HG03280 (cell line): ENCODE measurements at regions not wholly inside any gene's neighbourhood (a gene's known extent, or its start where the extent isn't known, plus 50 kb on each side); places are given as distances from the start of the nearest gene placed in this dataset.
"Not testable (repeated sequence)": the region's sequence is repeated elsewhere in the genome, so short reads cannot be mapped to it uniquely, and the experiment has no call there.

Source experiments
- ATAC-seq: cut with Tn5 transposase; IDR thresholded peaks from one replicate; pipeline ENCODE4 v1.9.1; 2021; ENCODE audit warnings: mild to moderate bottlenecking, moderate library complexity; ENCODE audit not compliant: unreplicated experiment

GRCh38 chr1:99533909-99534637 lies 111.8 kb upstream of the PALMD start:
- no peak for ATAC-seq

GRCh38 chr1:99534638-99534930 lies 111.3 kb upstream of the PALMD start:
- no peak for ATAC-seq

DNA sequence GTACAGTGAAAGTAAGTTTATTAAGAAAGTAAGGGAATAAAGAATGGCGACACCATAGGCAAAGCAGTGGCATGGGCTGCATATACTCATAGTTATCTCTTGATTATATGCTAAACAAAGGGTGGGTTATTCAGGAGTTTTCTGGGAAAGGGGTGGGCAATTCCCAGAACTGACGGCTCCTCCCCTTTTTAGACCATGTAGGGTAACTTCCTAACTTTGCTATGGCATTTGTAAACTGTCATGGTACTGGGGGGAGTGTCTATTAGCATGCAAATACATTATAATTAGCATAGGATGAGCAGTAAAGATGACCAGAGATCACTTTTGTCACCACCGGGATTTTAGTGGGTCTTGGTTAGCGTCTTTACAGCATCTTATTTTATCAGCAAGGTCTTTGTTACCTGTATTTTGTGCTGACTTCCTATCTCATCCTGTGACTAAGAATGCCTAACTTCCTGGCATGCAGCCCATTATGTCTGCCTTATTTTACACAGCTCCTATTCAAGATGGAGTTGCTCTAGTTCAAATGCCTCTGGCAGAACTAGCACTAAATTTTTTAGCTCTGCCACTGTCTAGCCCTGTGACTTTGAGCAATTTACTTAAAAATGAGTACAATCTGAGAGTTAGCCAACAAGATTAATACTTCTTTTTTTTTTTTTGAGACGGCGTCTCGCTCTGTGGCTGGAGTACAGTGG lies 110.3 kb upstream of the PALMD start:
- no peak for ATAC-seq

GRCh38 chr1:99537886-99538617 lies 107.9 kb upstream of the PALMD start:
- no peak for ATAC-seq

- ATAC-seq = no peak
Observed at GRCh38 chr1:99538618-99538956, 107.3 kb upstream of the PALMD start.

DNA sequence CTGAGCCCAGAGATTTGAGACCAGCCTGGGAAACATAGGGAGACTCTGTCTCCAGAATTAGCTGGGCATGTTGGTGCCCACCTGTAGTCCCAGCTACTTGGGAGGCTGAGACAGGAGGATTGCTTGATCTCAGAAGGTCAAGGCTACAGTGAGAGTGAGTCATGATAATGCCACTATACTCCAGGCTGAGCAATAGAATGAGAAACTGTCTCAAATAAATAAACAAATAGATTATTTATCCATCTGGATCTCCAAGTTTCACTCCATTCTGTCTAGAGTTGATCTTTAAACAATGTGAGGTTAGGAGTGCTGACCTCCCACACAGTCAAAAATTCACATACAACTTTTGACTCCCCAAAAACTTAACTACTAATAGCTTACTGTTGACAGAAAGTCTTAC lies 106.8 kb upstream of the PALMD start:
- no peak for ATAC-seq

DNA sequence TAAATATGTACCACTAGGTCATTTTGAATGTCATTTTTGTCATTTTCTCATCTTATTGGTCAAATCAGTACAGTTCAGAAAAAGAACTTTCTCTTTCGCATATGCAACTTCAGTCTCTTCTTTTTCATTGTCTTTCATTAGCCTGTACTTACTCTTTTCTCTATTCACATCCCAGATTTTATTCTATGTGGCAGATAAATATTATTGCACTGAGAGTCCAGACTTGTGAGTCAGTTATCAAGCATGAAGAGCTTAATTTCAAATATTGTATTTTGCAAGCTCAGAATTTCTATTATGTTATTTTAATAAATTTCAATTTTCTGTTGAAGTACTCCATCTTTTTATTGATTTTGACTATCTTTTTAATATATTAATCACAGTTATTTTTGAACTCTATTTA lies 105.2 kb upstream of the PALMD start:
- no peak for ATAC-seq

DNA sequence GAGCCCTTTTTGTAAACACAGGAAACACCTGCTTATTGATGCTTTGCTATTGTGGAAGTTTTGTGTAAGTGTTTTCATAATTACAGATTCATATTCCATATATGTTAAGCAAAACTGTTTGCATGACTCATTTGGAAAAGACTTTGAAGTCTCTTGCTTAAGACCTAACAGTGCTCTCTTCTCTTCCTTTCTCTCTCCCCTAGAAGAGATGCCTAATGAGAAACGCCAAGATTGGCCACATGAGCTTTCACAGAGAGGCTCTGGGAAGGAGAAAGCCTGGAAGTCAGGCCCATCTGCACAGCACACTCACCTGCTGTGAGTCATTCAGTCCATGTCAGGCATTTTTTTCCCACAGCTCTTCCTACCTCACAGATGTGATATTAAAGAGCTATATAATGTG lies 101.6 kb upstream of the PALMD start:
- no peak for ATAC-seq

DNA sequence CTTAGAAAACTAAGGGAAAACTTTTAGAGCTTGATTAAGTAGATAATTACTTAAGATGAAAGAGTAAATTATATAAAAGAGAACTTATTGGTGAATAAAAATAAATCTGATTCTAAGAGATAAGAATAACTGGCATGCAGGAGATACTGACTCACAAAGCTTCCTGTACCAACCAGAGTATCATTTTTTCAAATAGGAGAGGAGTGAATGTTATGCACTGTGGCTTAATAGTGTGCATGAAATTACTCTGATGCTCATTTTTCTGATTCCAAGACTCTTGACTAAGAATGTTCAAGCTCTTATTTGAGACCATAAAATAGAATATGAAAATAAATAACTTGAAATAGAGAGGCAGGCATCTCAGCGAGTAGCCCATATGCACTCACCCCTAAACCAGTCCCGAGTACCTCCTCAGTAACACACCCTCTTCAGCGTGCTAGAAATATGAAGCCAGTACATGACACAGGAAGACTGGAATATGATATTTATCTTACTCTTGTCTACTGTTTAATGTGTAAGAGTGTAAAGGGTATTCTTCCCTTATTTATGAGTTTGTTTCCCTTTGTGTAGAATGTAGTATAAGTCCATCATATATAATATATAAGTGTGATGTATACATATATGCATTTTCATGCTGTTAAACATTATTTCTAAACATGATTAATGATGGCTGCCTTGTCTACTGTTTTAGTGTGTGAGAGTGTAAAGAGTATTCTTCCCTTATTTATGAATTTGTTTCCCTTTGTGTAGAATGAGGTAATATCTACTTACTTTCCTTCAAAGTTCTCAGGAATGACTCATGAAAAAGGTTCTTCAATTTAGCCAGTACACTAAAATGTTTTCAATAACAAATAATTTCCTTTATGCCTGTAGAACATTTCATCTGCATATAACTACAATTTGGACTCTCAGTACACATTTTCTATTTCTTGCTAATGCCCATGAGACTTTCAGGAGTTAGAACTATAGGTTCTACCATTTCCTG lies 99.2 kb upstream of the PALMD start:
- ATAC-seq = no peak

DNA sequence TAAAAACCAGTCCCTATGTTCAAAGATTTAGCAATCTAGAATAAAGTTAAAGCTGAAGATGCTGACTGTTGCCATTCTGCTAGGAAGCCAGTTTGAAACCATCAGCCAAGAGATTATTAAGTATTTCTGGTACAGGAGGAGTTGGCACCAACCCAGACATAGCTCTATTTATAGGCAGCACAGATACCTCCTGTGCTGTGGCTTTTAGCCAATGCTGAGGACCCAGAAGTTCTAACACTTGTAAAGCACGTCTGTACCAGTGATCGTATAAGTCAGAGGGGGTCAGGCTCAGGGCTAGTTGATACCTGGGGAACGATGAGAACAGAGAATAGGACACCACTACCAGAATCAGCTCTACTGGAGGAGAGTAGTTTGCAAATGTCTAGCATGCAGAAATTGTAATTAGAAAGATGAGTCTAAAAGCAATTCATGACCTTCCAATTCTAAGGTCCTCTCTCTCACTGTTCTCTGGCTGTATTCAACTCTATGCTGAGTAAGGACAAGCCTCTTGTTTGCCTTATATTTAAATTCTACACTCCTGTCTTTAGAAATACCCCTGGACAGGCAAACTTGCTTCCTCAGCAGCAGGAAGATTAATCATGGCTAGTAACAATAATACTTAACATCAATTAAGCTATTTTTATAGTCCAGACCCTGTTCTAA lies 96.8 kb upstream of the PALMD start:
- no peak for ATAC-seq

DNA sequence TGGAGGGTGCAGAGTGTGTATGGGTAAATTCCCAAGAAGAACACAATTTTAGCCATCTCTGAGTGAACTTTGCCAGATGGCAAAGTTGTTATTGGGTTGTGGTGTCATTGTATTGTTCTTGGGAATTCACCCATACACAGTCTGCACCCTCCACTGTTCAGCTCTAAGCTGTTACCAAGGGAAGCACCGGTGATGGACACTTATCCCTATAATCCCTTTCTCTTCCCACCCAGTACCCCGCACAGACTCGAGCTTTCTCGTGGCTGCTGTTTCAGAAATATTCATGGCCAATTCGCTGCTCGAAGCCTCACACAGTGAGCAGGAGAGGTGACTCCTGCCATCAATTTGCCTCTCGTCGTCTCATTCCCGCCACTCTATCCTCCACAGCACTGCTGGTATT lies 95.7 kb upstream of the PALMD start:
- ATAC-seq = no peak

DNA sequence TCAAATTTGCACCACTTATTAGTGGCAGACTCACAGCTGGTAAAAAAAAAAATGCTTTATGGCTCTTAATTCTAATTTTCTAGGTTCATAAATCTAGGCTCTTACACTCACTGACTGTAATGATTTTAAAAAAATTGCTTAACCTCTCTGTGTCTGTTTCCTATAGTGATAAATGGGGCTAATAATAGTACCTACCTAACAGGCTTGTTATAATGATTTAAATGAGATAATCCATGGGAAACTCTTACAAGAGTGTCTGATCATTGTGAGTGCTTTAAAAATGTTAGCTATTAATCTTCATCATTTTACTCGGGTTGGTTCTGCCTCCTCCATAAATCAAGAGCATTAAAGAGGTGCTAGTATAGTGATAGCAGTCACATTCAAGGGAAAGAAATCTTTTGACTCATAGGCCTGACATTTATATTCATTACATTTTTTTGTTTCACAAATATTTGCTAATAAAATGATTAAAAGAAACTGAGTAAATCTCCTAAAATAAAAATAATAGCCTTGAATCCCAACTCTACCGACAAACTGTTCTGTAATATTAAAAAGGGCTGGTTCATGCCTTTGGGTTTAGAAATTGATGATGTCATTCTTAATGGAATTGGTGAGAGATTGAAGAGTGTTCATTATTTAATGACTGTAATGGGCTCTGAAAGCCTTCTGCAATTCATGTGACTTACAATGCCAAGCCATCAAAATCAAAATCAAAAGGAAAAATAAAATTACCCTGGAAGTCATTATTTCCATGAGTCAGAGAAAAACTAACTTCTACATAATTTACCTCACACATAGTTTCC lies 93.9 kb upstream of the PALMD start:
- ATAC-seq = no peak

DNA sequence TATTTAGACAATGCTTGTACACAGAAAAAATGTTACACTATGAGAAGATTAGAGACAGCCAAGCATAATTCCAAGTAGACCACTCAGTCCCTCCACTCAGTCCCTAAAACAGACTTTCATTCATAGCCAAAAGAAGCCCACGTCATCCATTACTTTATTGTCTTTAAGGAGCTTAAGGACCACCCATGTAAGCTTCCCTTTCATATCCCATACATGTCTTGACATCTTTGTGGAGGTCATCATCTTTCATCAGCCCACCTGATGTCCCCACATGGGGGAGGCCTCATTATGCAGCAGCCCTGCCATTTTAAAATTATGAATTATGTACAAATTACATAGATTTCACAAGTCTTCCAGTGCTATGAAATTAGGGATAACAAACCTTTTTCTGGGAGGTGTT lies 92.6 kb upstream of the PALMD start:
- ATAC-seq = no peak

DNA sequence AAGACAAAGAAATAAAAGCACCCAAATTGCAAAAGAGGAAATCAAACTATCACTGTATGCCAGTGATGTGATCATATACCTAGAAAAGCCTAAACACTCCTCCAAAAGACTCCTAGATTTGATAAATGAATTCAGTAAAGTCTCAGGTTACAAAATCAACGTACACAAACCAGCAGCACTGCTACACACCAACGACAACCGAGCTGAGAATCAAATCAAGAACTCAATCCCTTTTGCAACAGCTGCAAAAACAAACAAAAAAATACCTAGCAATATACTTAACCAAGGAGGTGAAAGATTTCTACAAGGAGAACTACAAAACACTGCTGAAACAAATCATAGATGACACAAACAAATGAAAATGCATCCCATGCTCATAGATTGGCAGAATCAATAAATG lies 92.1 kb upstream of the PALMD start:
- ATAC-seq = not testable (repeated sequence)

GRCh38 chr1:99554727-99555126 lies 91.2 kb upstream of the PALMD start:
- no peak for ATAC-seq

- ATAC-seq = no peak
Observed at GRCh38 chr1:99557546-99558202, 88.2 kb upstream of the PALMD start.

DNA sequence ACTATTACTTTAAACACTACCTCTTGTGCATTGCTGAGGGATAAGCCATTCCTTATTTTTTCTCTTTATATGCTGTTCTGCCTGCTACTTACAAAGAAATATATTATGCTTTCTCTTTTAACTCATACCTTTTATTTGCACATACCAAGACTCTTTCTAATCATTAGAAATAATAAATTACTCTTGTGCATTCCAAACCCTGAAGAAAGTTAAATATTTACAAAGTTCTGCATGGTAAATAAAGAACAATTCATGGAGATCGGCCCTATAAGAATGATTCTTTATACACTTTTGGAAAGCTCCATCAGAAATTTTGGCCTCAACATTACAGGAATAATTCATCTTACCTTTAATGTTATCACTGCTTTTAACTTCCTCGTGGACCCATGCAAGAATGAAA lies 86.7 kb upstream of the PALMD start:
- no peak for ATAC-seq

DNA sequence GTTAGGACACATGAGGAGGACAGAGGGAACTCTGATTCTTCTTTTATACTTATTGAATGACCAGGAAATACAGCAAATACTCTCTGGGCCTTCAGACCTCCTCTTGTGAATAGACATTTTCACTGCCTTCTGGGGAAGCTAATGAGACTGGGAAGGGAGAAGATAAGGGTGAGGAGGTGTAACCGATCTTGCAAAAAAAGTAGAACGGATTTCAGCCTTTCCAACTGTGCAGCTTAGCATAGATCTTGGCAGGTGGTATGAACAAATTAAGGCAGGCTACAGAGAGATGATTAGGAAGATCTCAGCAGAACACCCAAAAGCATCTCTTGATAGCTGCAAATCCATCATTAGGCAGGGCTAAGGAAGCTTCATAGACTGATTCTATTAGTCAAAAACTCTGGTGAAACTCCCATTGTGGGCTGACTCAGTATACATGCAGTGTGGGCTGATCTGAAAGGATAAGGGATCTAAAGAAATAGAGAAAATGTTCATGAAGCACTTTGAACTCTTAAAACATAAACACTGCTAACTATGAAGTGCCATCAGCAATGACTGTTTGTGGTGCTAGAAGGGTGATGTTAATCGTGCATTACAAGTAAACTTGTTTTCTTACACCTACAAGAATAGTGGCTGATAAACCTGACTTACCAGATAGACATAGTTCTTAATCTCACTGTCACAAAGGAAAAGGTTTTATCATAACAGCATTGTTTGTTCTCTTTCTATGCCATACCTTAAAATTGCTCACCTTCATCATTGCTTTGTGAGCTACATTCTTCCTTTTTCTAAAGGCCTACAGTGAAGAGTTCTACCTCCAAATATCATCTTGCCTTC lies 85.5 kb upstream of the PALMD start:
- ATAC-seq = no peak
